B cell (primary cell): ENCODE measurements at regions not wholly inside any gene's neighbourhood (a gene's known extent, or its start where the extent isn't known, plus 50 kb on each side); places are given as distances from the start of the nearest gene placed in this dataset.

ENCODE experiments used
- ATAC-seq: fragments of 200-7000 bp; cut with Tn5 transposase; one replicate; pipeline ENCODE4 v1.10.0; 2021; ENCODE audit warnings: low read depth, mild to moderate bottlenecking, moderate number of reproducible peaks, moderate library complexity
- CTCF ChIA-PET: fragments of 350-600 bp; sonication (Branson Sonifier 250); formaldehyde crosslinking; loops from one replicate; lab custom pipeline; 2021; ENCODE audit warnings: antibody characterized with exemption, inconsistent platforms; lab: Charles Lee
- POLR2A ChIA-PET: fragments of 350-600 bp; sonication (Branson Sonifier 250); formaldehyde crosslinking; loops from one replicate; lab custom pipeline; 2021; ENCODE audit warnings: antibody characterized with exemption; lab: Charles Lee
- DNase-seq: peaks from one replicate; pipeline ENCODE4 v3.0.0; 2013
- H2AFZ ChIP-seq: 2 replicates; pipeline ENCODE4 v1.6.1; 2012; ENCODE audit warnings: mild to moderate bottlenecking, low read depth, low read length; ENCODE audit not compliant: insufficient read depth, poor library complexity, severe bottlenecking
- H3K27ac ChIP-seq, 2 donors: 1 replicate in 1 of 2; 2 replicates in 1 of 2; pipeline ENCODE4 v1.5.1; 2012 to 2013; ENCODE audit warnings: low read length in 2 of 2, mild to moderate bottlenecking in 2 of 2, moderate library complexity in 1 of 2
- H3K27me3 ChIP-seq, 4 experiments: fragments of 200-600 bp in 1 of 4; sonication (generic) in 1 of 4; replicated peaks in 1 of 4; 1 replicate in 2 of 4; 2 replicates in 2 of 4; pipeline versions ENCODE4 v1.6.1 to v1.7.0; 2013 to 2016; ENCODE audit warnings: low read length in 3 of 4, mild to moderate bottlenecking in 2 of 4, mixed read lengths in 1 of 4, moderate library complexity in 1 of 4; ENCODE audit not compliant: insufficient read depth in 4 of 4, control insufficient read depth in 3 of 4; ENCODE audit errors: control extremely low read depth in 1 of 4
- H3K36me3 ChIP-seq, 2 experiments: replicated peaks in 1 of 2; 1 replicate in 1 of 2; 2 replicates in 1 of 2; pipeline versions ENCODE4 v1.6.1 to v1.7.1; 2013; ENCODE audit warnings: low read length in 1 of 2; ENCODE audit not compliant: insufficient read depth in 2 of 2, control insufficient read depth in 1 of 2; ENCODE audit errors: control extremely low read depth in 1 of 2, extremely low read depth in 1 of 2
- H3K4me1 ChIP-seq, 2 donors: fragments of 200-600 bp in 1 of 2; sonication (generic) in 1 of 2; 1 replicate in 1 of 2; 2 replicates in 1 of 2; pipeline versions ENCODE4 v1.5.1 to v1.6.1; 2013 to 2017; ENCODE audit warnings: low read length in 2 of 2; ENCODE audit not compliant: control insufficient read depth in 2 of 2, insufficient read depth in 2 of 2
- H3K4me2 ChIP-seq: replicated peaks from 2 replicates; pipeline ENCODE3; 2012; ENCODE audit warnings: mild to moderate bottlenecking, low read depth, low read length; ENCODE audit not compliant: poor library complexity, severe bottlenecking
- H3K4me3 ChIP-seq, 5 experiments: fragments of 200-600 bp in 1 of 5; sonication (generic) in 1 of 5; 1 replicate in 3 of 5; 2 replicates in 2 of 5; pipeline versions ENCODE4 v1.5.1 to v1.7.0; 2011 to 2016; ENCODE audit warnings: low read length in 4 of 5, mild to moderate bottlenecking in 4 of 5, low read depth in 2 of 5, control low read depth in 1 of 5, moderate library complexity in 1 of 5; ENCODE audit not compliant: insufficient read depth in 1 of 5; ENCODE audit errors: control extremely low read depth in 1 of 5, extremely low read depth in 1 of 5
- H3K79me2 ChIP-seq: fragments of 200-600 bp; sonication (generic); one replicate; pipeline ENCODE4 v1.6.0; 2016; ENCODE audit warnings: low read length; ENCODE audit not compliant: control insufficient read depth, insufficient read depth
- H3K9ac ChIP-seq: fragments of 200-600 bp; sonication (generic); 2 replicates; pipeline ENCODE4 v1.6.1; 2017; ENCODE audit warnings: mild to moderate bottlenecking, low read length, moderate library complexity
- H3K9me3 ChIP-seq, 3 donors: one replicate each; pipeline versions ENCODE4 v1.6.1 to v1.7.1; 2013; ENCODE audit warnings: low read length in 2 of 3; ENCODE audit not compliant: control insufficient read depth in 2 of 3, insufficient read depth in 1 of 3; ENCODE audit errors: control extremely low read depth in 1 of 3
- H4K20me1 ChIP-seq: 2 replicates; pipeline ENCODE4 v1.6.0; 2012; ENCODE audit warnings: mild to moderate bottlenecking, low read length; ENCODE audit not compliant: insufficient read depth, control insufficient read depth, poor library complexity, severe bottlenecking
- H3K27ac Mint-ChIP-seq: one replicate; pipeline ENCODE4 v1.8.0; 2021; ENCODE audit warnings: mixed read lengths
- H3K27me3 Mint-ChIP-seq: one replicate; pipeline ENCODE4 v1.8.0; 2021; ENCODE audit warnings: mixed read lengths
- H3K4me1 Mint-ChIP-seq: one replicate; pipeline ENCODE4 v1.8.0; 2021; ENCODE audit warnings: mixed read lengths
- H3K4me3 Mint-ChIP-seq: one replicate; pipeline ENCODE4 v1.8.0; 2021; ENCODE audit warnings: mixed read lengths
- H3K9me3 Mint-ChIP-seq: one replicate; pipeline ENCODE4 v1.8.0; 2022; ENCODE audit warnings: mixed read lengths; ENCODE audit not compliant: insufficient read depth
- EZH2 ChIP-seq: IDR thresholded peaks from 2 replicates; pipeline ENCODE4 v1.6.1; 2012; ENCODE audit warnings: borderline replicate concordance, low read depth, mild to moderate bottlenecking, moderate library complexity, low read length; ENCODE audit not compliant: insufficient read depth, poor library complexity, severe bottlenecking
- WGBS: methylation state at CpG from one replicate; pipeline ENCODE4 v1.1.5; 2013; ENCODE audit warnings: missing lambda C conversion rate; ENCODE audit not compliant: insufficient coverage; 5-methylcytosine and 5-hydroxymethylcytosine counted together
- intact Hi-C: fragments of 100-400 bp; cut with micrococcal nuclease; formaldehyde crosslinking; loops from one replicate; pipeline ENCODE4 v1.10.0; 2022
- TF ChIP-seq, protein P1 (sequence below): fragments of 200-600 bp; IDR thresholded peaks from one replicate; pipeline ENCODE4 v1.8.0; 2022; ENCODE audit warnings: antibody characterized with exemption, mild to moderate bottlenecking

DNA sequence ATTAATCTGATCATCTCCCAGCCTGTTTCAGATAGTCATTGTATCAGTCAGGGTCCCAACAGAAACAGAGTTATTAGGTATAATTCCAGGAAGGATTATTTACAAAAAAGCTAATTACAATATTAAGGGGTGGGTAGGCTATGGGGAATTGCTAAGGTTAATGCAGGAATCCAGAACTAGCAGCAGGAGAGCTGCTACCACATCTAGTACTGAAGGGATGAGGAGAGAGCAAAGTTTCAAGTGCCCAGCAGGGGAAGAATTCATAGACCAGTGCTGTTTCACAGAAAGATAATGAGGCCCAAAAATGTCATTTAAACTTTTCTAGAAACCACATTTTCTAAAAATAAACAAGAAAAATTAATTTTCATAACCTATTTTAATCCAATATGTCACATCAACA, 284.2 kb downstream of the HACE1 start:
- Histone ChIP-seq H3K9ac (no peak overlapping the region), H3K9me3 (peaks cover 0 to 3% (median 0%) of the 10 kb centered on the region in 3 donors), H3K4me3 (no peak overlapping the region), H4K20me1 (no peaks in the 10 kb centered on the region), H3K4me1 (no peaks in the 10 kb centered on the region), H2AFZ (no peak overlapping the region), H3K4me2 (no peak overlapping the region), H3K27ac (no peak overlapping the region), H3K79me2 (no peaks in the 10 kb centered on the region), H3K27me3 (no peaks in the 10 kb centered on the region), H3K36me3 (no peaks in the 10 kb centered on the region)
- ChIA-PET POLR2A (no interaction called here), CTCF (no interaction called here)
- no peak overlapping the region for H3K4me3 Mint-ChIP-seq
- DNase-seq (no peak), ATAC-seq (no peak)
- no peaks in the 10 kb centered on the region for H3K4me1 Mint-ChIP-seq
- H3K27ac Mint-ChIP-seq: no peak overlapping the region
- no peaks in the 10 kb centered on the region for H3K9me3 Mint-ChIP-seq
- TF ChIP-seq EZH2: no peak
- TF ChIP-seq, protein P1, sequence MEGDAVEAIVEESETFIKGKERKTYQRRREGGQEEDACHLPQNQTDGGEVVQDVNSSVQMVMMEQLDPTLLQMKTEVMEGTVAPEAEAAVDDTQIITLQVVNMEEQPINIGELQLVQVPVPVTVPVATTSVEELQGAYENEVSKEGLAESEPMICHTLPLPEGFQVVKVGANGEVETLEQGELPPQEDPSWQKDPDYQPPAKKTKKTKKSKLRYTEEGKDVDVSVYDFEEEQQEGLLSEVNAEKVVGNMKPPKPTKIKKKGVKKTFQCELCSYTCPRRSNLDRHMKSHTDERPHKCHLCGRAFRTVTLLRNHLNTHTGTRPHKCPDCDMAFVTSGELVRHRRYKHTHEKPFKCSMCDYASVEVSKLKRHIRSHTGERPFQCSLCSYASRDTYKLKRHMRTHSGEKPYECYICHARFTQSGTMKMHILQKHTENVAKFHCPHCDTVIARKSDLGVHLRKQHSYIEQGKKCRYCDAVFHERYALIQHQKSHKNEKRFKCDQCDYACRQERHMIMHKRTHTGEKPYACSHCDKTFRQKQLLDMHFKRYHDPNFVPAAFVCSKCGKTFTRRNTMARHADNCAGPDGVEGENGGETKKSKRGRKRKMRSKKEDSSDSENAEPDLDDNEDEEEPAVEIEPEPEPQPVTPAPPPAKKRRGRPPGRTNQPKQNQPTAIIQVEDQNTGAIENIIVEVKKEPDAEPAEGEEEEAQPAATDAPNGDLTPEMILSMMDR: no peak
- H3K27me3 Mint-ChIP-seq: no peaks in the 10 kb centered on the region
- intact Hi-C loops: no loop called here

DNA sequence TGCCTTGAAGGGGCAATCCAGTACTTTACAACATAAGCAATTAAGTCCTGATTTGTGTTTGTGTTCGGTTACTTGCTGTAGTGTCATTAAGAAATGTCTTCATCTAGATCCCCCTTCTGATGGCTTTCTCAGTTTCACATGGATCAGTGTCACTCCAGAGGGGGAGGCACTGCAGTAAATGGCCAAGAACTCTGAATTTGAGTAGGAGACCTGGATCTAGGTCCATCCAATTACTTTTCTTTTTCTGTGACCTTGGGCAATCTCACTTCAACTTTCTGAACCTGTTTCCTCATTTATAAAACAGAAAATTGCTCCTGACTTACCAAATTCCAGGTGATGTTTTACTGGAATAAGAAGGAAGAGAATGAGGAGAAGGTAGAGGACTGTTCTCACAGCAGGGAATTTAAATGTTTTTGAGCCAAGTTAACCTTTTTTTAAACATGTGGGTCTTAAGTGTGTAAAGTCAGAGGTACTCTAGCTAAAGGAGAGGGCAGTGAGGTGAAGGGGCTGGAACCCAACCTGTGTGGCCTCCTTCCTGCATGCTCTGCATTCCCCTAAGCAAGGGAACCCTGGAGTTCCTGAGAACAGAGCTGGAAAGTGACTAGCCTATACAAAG, 285.5 kb downstream of the HACE1 start:
- H3K4me1 ChIP-seq: no peaks in the 10 kb centered on the region
- H3K9me3 ChIP-seq: no peaks in the 10 kb centered on the region
- H3K27ac ChIP-seq: no peak overlapping the region
- H3K79me2 ChIP-seq: no peaks in the 10 kb centered on the region
- Mint-ChIP-seq H3K27ac (no peak overlapping the region), H3K4me1 (no peaks in the 10 kb centered on the region), H3K27me3 (no peaks in the 10 kb centered on the region), H3K4me3 (no peak overlapping the region), H3K9me3 (no peaks in the 10 kb centered on the region)
- H2AFZ ChIP-seq: no peak overlapping the region
- ChIA-PET CTCF (no interaction called here), POLR2A (no interaction called here)
- DNase-seq: no peak
- no peak for ATAC-seq
- H4K20me1 ChIP-seq: no peaks in the 10 kb centered on the region
- no peaks in the 10 kb centered on the region for H3K36me3 ChIP-seq
- no peak overlapping the region for H3K4me3 ChIP-seq
- WGBS: no CpG with 5 or more reads among the region's 1 CpG
- no peak overlapping the region for H3K4me2 ChIP-seq
- intact Hi-C loops: no loop called here
- H3K9ac ChIP-seq: no peak overlapping the region
- H3K27me3 ChIP-seq: no peaks in the 10 kb centered on the region
- TF ChIP-seq, protein P1: no peak
- no peak for TF ChIP-seq EZH2
